COLO668 (cell line): ENCODE measurements at regions not wholly inside any gene's neighbourhood (a gene's known extent, or its start where the extent isn't known, plus 50 kb on each side); places are given as distances from the start of the nearest gene placed in this dataset.
"Not testable (repeated sequence)": the region's sequence is repeated elsewhere in the genome, so short reads cannot be mapped to it uniquely, and the experiment has no call there.

Source experiments
- DNase-seq: peaks from one replicate; lab custom pipeline; 2025; ENCODE audit not compliant: unreplicated experiment; lab: John Stamatoyannopoulos, UW

DNA sequence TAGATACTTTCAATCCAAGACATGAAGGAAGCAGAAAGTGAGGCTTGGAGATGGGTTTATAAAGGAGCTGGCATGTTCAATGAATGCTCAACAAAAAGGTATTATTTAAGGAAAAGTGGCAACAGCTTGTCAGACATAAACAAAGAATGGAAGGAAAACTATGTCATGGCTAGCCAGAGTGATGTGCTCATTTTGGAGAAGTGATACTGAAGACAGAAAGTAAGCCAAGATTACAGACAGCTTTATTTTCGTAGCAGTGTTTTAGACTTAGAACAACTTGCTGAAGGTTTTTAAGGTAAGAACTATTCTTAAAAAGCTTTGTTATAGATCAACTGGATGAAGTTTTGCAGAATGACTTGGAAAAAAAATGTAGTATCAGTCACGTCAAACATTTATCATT, 160.5 kb upstream of the FERD3L start:
- no peak for DNase-seq

DNA sequence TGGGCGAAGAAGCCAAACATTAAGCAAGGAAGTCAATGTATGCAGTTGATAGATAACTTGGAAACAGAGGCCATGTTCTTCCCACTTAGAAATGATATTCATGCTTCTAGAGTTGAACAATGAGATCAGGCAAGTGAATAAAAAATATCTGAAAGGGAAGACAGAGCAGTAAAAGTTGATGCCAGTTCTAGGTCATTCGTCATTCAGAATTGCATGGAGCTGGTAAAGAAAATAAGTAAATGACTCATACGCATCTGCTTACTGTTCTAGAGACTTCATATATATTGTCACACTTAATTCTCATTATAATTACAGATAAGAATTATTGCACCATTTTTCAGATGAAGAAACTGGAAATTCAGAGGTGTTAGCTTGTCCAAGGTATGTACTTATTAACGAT, 158.9 kb upstream of the FERD3L start:
- no peak for DNase-seq

DNA sequence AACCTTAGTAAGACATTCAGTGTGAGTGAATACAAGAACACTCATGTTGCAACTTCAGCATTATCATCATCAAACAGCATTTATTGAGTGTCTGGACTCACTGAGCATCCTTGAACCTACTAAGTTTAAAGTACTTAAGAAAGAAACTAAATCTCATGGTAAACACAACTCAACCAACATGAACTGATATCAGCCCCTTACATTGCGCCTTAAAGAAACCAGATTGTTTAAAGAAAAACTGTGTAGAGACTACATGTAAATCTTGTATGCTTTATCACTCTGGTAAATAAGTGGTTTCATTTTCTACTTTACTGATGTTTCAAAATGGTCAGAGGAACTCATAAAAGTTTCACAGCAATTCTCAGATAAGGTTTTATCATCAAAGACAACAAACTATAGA, 157.5 kb upstream of the FERD3L start:
- no peak for DNase-seq

DNA sequence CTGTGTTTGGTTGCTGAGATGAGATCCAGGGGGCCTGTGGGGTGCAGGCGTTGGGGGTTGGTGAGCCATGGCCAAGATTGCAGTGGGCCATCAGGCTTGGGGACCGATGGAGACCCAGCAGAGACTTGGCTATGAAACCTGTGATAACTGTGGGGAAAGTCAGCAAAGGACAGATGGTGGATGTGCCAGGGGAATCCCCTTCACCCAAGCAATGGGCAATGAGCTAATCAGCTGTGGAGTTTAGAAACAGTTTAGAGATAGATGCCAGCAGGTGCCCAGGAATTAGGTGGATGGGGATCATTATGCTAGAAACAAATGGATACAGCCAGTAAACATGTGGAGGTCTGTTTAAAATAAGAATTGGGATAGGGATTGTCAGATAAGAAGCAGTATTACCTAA, 151.4 kb upstream of the FERD3L start:
- no peak for DNase-seq

DNA sequence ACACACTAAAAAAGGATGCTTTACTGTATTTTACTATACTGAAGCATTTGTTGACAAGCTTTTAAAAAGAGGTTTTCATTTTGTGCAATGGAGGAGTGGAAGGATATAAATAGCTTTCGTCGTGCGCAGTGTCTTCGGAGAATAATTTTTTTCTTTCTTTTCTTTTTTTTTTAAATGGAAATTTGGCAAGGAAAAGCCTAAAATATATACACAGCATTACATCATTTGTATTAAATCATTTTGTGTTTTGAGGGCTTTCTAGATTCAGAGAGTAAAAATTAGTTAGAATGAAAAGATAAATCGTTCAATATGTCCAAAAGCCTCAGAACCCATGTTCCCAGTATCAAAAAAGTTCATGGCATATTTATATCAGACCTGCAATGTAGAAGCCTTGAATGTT, 150.2 kb upstream of the FERD3L start:
- DNase-seq, result no peak

DNA sequence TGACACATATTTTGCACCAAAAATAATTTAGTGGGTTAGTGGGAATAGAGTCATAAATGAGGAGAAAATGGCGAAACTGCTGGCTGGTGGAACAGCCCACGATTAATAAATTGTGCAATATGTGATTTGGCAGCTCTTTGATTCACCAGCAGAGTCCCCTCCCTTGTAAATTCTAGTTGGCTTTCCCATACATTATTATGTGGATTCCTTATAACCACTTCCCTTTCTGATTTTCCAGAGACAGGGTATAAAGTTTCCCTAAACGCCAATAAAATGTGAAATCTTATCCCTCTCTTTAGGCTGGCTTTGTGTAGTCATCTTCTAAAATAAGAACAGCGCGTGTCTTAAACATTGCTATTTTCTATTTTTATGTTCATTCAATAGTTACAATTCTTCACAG, 149.4 kb upstream of the FERD3L start:
- no peak for DNase-seq

DNA sequence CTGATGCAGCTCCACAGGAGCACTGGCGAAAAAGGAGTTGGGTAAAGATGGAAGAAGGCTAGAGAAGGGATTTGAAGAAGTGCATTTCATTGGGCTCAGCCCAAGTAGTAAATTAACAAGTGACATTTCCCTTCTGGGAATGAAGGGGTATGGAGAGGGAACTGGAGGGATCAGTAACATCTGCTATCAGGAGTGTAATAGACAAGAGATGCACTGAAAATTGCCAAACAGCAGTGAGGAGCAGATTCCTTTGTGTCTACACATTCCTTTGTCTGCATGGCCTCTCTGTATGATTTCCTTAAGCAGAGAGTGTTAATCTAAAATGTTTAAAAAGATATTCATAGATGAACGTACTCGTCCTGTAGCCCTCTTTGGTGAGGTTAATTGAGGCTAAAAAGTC, 148.2 kb upstream of the FERD3L start:
- no peak for DNase-seq

DNA sequence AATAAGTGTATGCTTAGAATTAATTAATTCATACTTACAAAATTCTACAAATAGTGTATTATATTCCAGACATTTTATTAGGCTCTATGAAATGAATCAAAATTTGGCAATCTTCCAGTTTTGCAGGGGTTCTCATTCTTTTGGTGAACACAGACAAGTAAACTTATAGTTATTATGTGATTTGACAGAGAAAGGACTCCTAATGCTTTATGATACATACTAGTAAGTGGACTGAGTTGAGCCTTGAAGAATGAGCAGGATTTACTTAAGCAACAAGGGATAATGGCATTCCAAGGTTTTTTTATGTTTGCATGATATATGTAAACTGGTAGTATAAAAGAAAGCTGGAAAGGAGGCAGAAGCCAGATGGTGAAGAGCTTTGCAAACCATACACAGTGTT, 145.7 kb upstream of the FERD3L start:
- DNase-seq, result no peak

DNA sequence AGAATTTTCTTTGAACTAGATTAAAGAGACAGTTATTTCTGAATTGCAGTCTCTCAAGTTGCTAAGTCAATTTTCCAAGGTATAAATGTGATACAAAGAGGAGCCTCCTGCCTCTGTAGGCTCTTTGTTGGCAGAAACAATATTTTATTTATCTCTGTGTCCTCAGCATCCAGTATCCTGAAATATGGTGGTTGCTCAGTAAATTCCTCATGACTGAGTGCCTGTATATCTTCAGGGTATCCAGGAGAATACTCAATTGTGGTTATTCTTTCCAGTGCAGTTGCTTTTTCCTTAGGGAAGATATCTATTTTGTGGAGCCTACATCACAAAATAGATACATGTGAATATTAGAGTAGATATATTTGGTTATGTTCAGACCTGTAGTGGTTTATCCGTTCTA, 144.8 kb upstream of the FERD3L start:
- DNase-seq, result no peak

DNA sequence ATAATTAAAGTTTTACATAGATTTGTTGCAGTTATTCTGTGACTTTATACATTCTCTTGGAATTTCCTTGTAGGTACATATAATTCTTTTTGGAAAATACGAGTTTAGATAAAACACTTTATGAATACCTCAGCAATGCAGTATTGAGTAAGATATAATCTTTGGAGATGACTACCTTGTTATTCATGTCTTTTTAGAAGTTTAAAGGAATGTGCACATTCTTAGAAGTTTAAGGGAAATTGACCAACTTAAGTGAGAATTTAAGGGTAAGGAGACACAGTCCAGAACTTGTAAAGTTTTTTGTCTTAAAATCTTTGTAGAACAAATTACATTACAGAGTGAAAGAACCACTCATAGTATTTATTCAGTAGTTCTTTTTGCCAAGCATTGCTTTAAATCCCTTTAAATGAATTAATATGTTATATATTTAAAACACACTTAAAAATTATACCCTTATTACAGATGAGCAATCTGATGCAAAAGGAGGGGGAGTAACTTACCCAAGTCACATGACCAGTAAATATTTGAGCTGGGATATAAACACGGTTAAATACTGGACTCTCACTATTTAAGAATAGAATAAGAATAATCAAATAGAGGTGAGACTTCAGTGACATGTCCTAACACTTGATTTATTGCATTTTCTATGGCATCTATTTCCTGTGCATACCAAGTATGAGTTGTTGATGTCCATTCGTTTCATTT, 139.5 kb upstream of the FERD3L start:
- no peak for DNase-seq

DNA sequence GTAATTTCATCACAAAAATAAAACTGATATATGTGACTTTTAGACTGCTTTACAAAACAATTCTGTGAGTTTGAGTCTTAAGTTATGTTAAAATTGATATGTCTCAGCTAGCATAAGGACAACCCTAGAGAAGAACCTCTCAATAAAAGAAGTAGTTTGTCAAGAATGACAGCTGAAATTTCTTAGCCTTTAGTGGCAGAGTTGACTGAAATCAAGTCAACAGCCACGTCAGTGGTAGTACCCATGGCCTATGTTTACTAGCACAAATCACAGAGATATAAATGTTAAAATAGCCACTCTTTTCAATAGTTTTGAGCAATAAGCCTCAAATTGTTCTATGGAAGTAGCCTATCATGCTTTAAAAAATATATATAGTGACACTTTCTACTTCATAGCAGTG, 138.9 kb upstream of the FERD3L start:
- DNase-seq, result no peak

DNA sequence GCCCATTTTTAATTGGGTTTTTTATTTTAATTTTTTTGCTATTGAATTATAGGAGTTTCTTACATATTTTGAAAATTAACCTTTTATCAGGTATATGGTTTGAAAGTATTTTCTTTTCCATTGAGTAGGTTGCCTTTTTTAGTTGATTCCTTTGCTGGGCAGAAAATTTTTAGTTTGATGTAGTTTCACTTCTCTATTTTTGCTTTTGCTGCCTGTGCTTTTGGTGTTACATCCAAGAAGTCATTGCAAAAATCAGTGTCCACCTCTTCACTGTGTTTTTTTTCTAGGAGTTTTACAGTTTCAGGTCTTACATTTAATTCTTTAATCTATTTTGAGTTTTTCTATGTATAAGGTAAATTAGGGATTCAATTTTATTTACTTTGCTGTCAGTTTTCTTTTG, 129.8 kb upstream of the FERD3L start:
- no peak for DNase-seq

DNA sequence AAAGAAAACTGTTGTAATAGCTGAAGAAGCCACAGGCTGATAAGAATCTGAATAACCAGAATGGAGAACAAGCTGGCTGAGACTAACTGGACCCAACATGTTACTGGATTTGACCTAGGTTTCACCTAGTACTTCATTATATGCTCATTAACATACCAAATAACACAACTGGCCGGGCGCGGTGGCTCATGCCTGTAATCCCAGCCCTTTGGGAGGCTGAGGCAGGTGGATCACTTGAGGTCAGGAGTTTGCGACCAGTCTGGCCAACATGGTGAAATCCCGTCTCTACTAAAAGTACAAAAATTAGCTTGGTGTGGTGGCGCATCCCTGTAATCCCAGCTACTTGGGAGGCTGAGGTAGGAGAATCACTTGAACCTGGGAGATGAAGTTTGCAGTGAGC, 127.1 kb upstream of the FERD3L start:
- DNase-seq, result not testable (repeated sequence)

DNA sequence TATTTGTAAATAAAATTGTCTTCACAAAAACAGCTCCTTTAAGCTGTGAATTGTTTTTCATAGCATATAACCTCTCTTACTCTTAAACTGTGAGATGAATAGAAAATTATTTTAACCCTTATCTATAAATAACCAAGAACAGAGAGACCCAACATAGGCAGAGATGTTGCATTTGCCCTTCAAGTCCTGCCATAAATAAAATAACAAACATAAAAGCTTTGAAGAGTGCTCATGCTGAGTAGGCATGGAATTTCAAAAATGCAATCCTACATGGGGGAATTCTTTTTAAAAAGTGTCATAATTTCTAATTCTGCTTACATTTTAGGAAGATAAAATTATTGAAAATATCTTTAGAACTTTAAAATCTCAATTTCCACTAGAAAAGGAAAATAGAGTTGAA, 124.1 kb upstream of the FERD3L start:
- no peak for DNase-seq

DNA sequence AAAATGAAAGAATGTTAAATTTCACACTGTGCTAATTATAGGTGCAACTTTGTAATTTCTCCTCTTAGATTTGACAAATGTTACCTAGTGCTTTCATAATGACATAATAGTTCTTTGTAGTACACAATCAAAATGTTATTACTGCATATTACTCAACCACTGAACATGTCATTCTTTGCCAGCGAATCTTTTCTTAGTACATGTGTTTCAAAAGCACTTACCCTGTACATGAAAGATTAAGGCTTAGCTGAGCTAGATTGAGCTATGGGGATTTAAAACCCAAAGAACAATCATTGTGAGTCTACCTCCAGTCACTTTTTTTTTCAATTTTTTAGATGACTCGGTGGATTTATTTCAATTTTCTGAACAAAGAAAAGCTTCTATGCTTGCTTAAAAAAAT, 123.5 kb upstream of the FERD3L start:
- DNase-seq, result no peak

DNA sequence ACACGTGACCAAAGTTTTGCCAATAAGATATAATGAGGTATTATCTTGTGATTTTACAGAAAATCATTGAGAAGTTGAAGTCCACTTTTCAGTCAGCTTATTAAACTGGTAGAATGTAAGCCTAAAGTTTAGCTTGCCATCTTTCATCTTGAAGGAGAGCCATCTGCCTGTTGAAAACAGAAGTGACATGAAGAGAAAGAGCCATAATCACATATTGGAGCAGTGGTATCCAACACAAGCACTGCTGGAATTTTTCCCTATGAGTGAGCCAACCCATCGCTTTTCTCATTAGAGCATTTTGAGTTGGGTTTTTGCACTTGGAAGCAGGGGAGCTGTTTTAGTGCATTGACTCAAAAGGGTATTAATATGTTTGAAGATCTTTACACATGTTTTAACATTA, 117.6 kb upstream of the FERD3L start:
- DNase-seq, result no peak

DNA sequence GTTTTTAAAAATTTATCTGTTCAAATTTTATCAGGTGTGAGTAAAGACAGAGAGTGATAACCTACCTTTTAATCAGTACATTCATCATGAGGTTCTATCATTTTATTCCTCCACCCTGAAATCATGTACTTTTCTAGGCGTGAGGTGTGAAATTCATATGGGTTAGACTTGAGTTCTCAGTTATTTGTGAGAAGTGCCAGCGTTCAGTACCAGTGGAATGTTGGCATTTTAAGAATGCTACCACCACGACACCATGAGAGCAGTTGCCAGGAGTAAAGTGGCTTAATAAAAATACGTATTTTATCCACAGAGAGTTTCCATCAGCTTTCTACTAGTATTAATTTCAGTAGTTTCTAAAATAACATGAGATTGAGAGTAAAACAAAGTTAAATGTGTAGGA, 104.1 kb upstream of the FERD3L start:
- no peak for DNase-seq

DNA sequence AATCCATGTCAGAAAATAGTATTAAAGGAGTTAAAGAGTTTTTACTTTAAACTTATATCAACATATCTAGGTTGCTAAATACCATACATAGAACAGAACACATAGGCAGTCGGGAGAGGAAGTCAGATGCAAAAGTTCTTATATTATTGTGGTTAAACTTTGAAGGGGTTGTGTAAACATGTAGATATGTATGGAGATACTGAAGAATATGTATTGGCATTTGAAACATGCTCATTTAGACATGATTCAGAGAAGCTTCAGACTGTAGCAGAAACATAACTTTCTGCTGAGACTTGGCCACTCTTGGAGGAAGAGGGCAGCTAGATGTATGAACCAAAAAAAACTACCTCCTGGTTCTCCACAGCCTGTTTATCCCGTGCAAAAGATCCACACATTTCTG, 103.5 kb upstream of the FERD3L start:
- no peak for DNase-seq

DNA sequence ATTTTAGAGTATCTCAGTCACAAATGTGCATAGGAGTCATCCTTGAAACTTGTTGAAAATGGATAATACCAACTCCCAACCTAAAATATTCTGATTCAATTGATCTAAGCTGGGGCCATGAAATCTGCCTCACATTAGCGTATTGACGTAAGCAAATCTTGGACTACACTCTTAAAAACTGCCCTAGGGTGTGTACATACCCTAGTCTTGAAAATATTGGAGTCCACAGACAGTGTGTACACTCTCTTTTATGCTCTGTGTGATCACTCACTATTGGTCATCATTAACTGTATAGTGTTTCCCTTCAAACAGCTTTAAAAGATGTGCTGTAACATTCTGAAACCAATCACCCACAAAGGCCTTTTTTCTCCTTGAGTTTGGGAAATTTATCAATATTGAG, 102.9 kb upstream of the FERD3L start:
- no peak for DNase-seq

DNA sequence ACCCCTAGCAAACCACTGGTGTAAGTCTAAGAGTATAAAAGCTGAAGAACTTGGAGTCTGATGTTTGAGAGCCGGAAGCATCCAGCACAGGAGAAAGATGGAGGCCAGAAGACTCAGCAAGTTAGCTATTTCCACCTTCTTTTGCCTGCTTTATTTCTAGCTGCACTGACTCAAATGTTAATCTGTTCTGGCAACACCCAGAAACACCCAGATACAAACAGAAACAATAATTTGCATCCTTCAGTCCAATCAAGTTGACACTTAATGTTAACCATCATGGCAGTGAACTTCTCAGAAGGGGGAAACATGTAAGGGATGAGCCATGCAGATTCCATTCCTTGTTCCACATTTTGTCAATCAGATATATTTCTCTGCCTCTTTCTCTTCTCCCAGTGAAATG, 101.8 kb upstream of the FERD3L start:
- DNase-seq, result no peak

DNA sequence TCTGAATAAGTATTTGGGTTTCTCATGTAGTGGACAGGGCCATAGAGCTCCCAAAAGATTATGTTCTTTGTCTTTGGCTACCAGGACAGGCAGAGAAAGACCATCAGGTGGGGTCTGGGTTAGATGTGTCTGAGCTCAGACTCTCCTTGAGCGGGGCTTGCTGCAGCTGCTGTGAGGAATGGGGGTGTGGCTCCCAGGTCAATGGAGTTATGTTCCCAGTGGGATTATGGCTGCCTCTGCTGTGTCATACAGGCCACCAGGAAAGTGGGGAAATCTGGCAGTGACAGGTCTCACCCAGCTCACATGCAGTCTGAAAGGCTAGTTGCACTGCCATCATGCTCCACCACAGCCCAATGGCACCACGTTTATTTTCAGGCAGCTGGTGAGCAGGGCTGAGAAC, 97.0 kb upstream of the FERD3L start:
- no peak for DNase-seq

DNA sequence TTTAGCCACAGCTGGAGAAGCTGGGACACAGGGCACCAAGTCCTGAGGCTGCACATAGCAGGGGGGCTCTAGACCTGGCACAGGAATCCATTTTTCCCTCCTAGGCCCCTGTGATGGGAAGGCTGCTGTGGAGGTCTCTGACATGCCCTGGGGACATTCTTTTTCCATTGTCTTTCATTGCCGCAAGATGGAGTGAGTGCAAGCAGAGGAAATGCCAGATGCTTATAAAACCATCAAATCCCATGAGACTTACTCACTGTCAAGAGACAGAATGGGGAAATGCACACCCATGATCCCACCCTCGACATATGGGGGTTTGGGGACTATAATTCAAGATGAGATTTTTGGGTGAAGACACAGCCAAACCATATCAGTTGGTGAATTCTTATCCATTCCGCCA, 94.7 kb upstream of the FERD3L start:
- no peak for DNase-seq

DNA sequence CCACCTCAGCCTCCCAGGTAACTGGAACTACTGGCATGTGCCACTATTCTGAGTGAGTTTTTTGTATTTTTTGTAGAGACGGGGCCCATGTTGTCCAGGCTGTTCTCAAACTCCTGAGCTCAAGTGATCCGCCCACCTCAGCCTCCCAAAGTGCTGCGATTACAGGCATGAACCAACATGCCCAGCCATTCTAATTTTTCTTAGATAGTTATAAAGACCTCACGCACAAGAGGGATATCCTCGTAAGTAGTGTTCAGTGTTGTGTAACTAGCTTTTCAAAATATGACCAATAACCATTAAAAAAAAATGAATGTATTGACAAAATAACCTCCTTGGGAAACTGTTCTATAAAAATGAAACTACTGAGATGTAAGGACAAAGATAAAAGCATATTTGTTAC, 90.5 kb upstream of the FERD3L start:
- no peak for DNase-seq

DNA sequence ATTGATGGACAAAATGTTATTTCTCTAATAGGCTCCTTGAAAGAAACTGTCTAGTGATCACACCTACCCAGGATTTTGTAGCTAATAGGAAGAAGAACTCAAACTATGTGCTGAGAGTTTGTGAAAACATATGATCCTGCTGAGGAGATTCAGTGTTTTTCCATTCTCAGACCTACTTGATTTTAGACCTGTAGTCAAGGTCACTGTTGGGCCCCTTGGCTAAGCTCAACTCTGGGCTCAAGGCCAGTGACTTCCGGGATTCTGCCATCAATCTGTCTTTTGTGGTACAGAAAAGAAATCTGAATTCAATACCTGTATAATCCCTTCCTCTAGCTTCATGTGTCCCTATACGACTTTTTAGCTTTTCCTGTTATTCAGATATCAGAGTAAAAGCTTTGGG, 79.7 kb upstream of the FERD3L start:
- no peak for DNase-seq
